ENCODE measurements at regions not wholly inside any gene's neighbourhood (a gene's known extent, or its start where the extent isn't known, plus 50 kb on each side); places are given as distances from the start of the nearest gene placed in this dataset.

DNA sequence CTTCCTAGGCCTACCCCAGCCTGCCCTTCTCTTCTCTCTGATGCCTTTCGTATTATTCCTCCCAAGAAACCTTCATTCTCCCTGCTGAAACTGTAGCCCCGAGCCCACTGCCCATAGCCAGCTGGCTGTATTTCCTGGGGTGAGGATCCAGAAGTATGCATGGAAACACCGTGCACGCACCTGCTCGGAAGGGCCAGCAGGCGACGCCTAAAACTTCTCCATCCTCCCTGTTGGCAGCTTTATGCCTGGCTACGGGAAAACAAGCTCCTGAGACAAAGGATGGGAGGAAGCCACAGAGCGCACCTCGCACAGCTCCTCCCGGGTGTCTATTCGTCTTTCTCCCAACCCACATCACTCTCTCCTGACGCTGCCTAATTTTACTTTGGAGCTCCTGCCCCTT is 69.0 kb upstream of the CAPRIN2 start:
- no peak overlapping the region for H3K4me3 ChIP-seq (ENCODE audit: low read depth, low read length, poor library complexity, severe bottlenecking)
- H2AFZ ChIP-seq (ENCODE audit: low read length), result no peak overlapping the region
- H3K36me3 ChIP-seq (ENCODE audit: insufficient read depth, low read length), result no peaks in the 10 kb centered on the region
- no peak for TF ChIP-seq EZH2phosphoT487 (IDR thresholded peaks at IDR 0.05; ENCODE audit: borderline replicate concordance, low read depth, low read length)
- H3K9me3 ChIP-seq (ENCODE audit: low read length), result no peaks in the 10 kb centered on the region
- H3K27ac ChIP-seq (ENCODE audit: low read depth, low read length, poor library complexity, severe bottlenecking), result no peak overlapping the region
- H3K4me2 ChIP-seq (ENCODE audit: low read length), result no peak overlapping the region
- CTCF ChIA-PET (ENCODE audit: unreplicated experiment), result no interaction called here
- H3K79me2 ChIP-seq (ENCODE audit: insufficient read depth, low read depth, low read length), result no peaks in the 10 kb centered on the region
- POLR2A ChIA-PET, result no interaction called here
- H4K20me1 ChIP-seq (ENCODE audit: insufficient read depth, low read length), result no peaks in the 10 kb centered on the region
- intact Hi-C loops (cut with micrococcal nuclease; ENCODE audit: unreplicated experiment), result no loop called here
- H3K4me1 ChIP-seq (ENCODE audit: insufficient read depth, low read length, poor library complexity, severe bottlenecking), result no peaks in the 10 kb centered on the region
- no peak for DNase-seq (ENCODE audit: low spot score)
- no peaks in the 10 kb centered on the region for H3K9me2 ChIP-seq (ENCODE audit: insufficient read depth, low read length)
- no TSS peak for BruUV-seq (replicated peaks)

DNA sequence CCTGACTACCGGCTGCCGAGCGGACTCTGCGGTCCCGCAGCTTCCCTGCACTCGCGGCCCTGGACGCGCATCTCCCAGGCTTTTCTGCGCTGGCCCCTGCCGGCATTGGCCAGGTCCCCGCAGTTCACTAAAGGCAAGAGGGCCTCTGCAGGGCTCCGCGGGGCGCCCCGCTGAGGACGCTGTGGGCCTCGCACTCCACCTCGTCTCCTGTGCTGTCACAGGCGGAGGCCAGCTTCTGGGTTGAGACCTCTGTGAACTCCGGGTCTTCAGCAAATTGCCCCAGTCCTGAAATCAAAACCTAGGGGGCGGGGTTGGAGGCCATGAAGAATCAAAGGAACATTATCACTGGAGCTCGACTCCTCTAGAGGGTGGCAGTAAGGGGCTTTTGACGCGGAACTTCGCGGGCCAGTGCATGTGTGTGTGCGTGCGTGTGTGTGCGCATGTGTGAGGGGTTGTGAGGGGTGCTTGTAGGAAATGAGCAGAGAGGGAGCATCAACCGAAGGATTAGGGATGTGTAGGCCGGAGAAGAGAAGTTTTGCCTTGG is 68.5 kb upstream of the CAPRIN2 start:
- Histone ChIP-seq H3K4me1 (ENCODE audit: insufficient read depth, low read length, poor library complexity, severe bottlenecking) (no peaks in the 10 kb centered on the region), H4K20me1 (ENCODE audit: insufficient read depth, low read length) (no peaks in the 10 kb centered on the region), H3K9me3 (ENCODE audit: low read length) (no peaks in the 10 kb centered on the region), H3K4me2 (ENCODE audit: low read length) (no peak overlapping the region), H3K4me3 (ENCODE audit: low read depth, low read length, poor library complexity, severe bottlenecking) (no peak overlapping the region), H3K79me2 (ENCODE audit: insufficient read depth, low read depth, low read length) (no peaks in the 10 kb centered on the region), H2AFZ (ENCODE audit: low read length) (no peak overlapping the region), H3K36me3 (ENCODE audit: insufficient read depth, low read length) (no peaks in the 10 kb centered on the region), H3K27ac (ENCODE audit: low read depth, low read length, poor library complexity, severe bottlenecking) (no peak overlapping the region), H3K9me2 (ENCODE audit: insufficient read depth, low read length) (no peaks in the 10 kb centered on the region)
- intact Hi-C loops (cut with micrococcal nuclease; ENCODE audit: unreplicated experiment), result no loop called here
- POLR2A ChIA-PET, result no interaction called here
- no TSS peak for BruUV-seq (replicated peaks)
- DNase-seq (ENCODE audit: low spot score), result no peak
- CTCF ChIA-PET (ENCODE audit: unreplicated experiment), result no interaction called here
- TF ChIP-seq EZH2phosphoT487 (IDR thresholded peaks at IDR 0.05; ENCODE audit: borderline replicate concordance, low read depth, low read length), result no peak

GRCh38 chr12:30822385-30823155 is 67.8 kb upstream of the CAPRIN2 start:
- H3K4me1 ChIP-seq (ENCODE audit: insufficient read depth, low read length, poor library complexity, severe bottlenecking), result no peaks in the 10 kb centered on the region
- H3K27ac ChIP-seq (ENCODE audit: low read depth, low read length, poor library complexity, severe bottlenecking), result no peak overlapping the region
- H3K4me2 ChIP-seq (ENCODE audit: low read length), result no peak overlapping the region
- POLR2A ChIA-PET, result interaction anchor here (0.6 to 0.7 kb wide), 2 partner anchors 14 to 45 kb away, joined by 6 to 13 read pairs; no protein-coding TSS in a partner anchor
- intact Hi-C loops (cut with micrococcal nuclease; ENCODE audit: unreplicated experiment), result no loop called here
- H3K9me2 ChIP-seq (ENCODE audit: insufficient read depth, low read length), result no peaks in the 10 kb centered on the region
- CTCF ChIA-PET (ENCODE audit: unreplicated experiment), result no interaction called here
- H3K79me2 ChIP-seq (ENCODE audit: insufficient read depth, low read depth, low read length), result no peaks in the 10 kb centered on the region
- DNase-seq (ENCODE audit: low spot score), result no peak
- H4K20me1 ChIP-seq (ENCODE audit: insufficient read depth, low read length), result no peaks in the 10 kb centered on the region
- no peaks in the 10 kb centered on the region for H3K9me3 ChIP-seq (ENCODE audit: low read length)
- no TSS peak for BruUV-seq (replicated peaks)
- TF ChIP-seq CTCF (conservative IDR thresholded peaks at IDR 0.05; ENCODE audit: low read length) (no peak), EZH2phosphoT487 (IDR thresholded peaks at IDR 0.05; ENCODE audit: borderline replicate concordance, low read depth, low read length) (no peak)
- H2AFZ ChIP-seq (ENCODE audit: low read length), result no peak overlapping the region
- no peaks in the 10 kb centered on the region for H3K36me3 ChIP-seq (ENCODE audit: insufficient read depth, low read length)
- H3K4me3 ChIP-seq (ENCODE audit: low read depth, low read length, poor library complexity, severe bottlenecking), result no peak overlapping the region
